Aorta (tissue), 5 donors: ENCODE measurements at regions not wholly inside any gene's neighbourhood (a gene's known extent, or its start where the extent isn't known, plus 50 kb on each side); places are given as distances from the start of the nearest gene placed in this dataset.

Experiments
- ATAC-seq: fragments of 200-7000 bp; cut with Tn5 transposase; one replicate; pipeline ENCODE4 v1.9.1; 2022; ENCODE audit warnings: moderate library complexity; ENCODE audit not compliant: low FRiP score
- DNase-seq, 2 donors: peaks; one replicate each; pipeline ENCODE4 v3.0.0-alpha.2; 2020
- H3K27ac ChIP-seq, 2 donors: one replicate each; pipeline ENCODE4 v1.5.1; 2013; ENCODE audit warnings: low read length in 2 of 2, mild to moderate bottlenecking in 2 of 2, moderate library complexity in 2 of 2, control low read depth in 1 of 2, inconsistent platforms in 1 of 2, low read depth in 1 of 2
- H3K27me3 ChIP-seq, 2 donors: one replicate each; pipeline ENCODE4 v1.6.1; 2013; ENCODE audit warnings: control low read depth in 1 of 2, low read length in 1 of 2, mild to moderate bottlenecking in 1 of 2, moderate library complexity in 1 of 2; ENCODE audit not compliant: insufficient read depth in 2 of 2, control insufficient read depth in 1 of 2
- H3K36me3 ChIP-seq, 2 donors: one replicate each; pipeline ENCODE4 v1.6.1; 2013; ENCODE audit warnings: control low read depth in 1 of 2, low read length in 1 of 2, mild to moderate bottlenecking in 1 of 2; ENCODE audit not compliant: insufficient read depth in 2 of 2, control insufficient read depth in 1 of 2
- H3K4me1 ChIP-seq, 2 donors: one replicate each; pipeline ENCODE4 v1.6.1; 2013; ENCODE audit warnings: low read length in 2 of 2, control low read depth in 1 of 2, mild to moderate bottlenecking in 1 of 2, moderate library complexity in 1 of 2; ENCODE audit not compliant: insufficient read depth in 2 of 2, control insufficient read depth in 1 of 2
- H3K4me3 ChIP-seq, 2 donors: one replicate each; pipeline ENCODE4 v1.5.1; 2013; ENCODE audit warnings: low read length in 2 of 2, control low read depth in 1 of 2, mild to moderate bottlenecking in 1 of 2
- H3K9me3 ChIP-seq: one replicate; pipeline ENCODE4 v1.6.1; 2013; ENCODE audit warnings: mild to moderate bottlenecking, low read length; ENCODE audit not compliant: control insufficient read depth
- WGBS, 2 donors: extraction: QIAGEN DNeasy Blood & Tissue Kit; methylation state at CpG; one replicate each; pipeline ENCODE4 v1.1.7; 2013; 5-methylcytosine and 5-hydroxymethylcytosine counted together
- intact Hi-C, 2 donors: fragments of 100-400 bp; cut with DNase I; formaldehyde crosslinking; loops; one replicate each; pipeline versions ENCODE4 v1.14.2 to v1.15.0; 2022
- donor health status: healthy with polysubstance abuse.
- donor health status: Bipolar disorder and iron deficiency.
- donor health status: DM: no; HTN: no; CAD: no.
- donor health status: DM: no; HTN: no; CAD: no.
- donor health status: DM: yes; HTN: yes; CAD: no.

DNA sequence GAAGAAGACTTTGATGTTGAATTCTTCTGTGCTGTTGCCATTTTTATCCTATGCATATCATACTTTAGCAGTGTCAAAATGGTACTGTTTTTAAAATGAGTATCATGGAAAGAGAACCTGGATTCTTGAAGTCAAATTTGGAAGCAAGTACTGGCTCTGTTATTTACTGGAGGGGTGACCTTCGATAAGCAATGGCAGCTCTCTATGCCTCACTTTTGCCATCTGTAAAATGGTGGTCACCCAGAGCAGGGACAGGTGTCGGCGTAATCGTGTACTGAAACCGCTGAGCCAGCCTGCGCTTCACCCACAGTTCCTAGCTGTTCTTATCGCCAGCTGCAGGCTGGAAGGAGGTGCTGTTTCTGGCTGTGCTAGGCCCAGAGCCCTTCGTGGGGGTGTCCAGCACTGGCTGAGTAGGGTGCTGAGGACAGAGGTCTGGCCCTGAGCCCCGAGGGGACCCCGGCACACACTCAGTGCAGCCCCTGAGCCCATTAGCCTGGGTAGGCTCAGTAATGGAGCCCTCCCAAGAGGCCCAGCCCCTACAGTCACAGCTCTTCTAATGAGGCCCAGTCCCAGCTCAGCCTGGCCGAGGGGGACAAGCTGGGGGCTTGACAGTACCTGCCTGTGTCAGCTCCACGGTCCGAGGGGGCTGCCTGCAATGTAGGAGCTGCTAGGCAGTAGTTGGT lies 183.5 kb downstream of the PHETA1 start:
- no peak for ATAC-seq
- Histone ChIP-seq H3K9me3 (no peaks in the 10 kb centered on the region), H3K27me3 (no peaks in the 10 kb centered on the region), H3K4me1 (no peaks in the 10 kb centered on the region), H3K36me3 (no peaks in the 10 kb centered on the region), H3K4me3 (no peak overlapping the region), H3K27ac (no peak overlapping the region)
- no peak for DNase-seq
- WGBS, 2 donors: 73 to 75% methylated on average over 13 of the region's 13 CpGs
- intact Hi-C loops: no loop called here

DNA sequence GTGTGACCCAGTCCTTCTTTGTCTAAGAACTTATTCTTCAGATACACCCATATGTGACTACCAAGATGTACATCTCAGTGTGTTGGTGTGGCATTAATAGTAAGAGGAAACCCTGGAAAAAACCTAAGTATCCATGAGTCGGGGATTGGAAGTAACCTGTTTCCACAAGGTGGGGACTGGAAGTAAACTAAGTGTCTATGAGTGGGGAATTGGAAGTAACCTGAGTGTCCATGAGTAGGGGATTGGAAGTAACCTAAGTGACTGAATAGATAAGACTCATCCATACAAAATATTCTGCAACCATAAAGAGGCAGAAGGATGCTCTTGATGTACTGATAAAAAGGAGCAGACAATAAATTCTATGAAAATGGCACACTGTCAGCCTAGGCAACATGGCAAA lies 184.7 kb downstream of the PHETA1 start:
- Histone ChIP-seq H3K4me3 (no peak overlapping the region), H3K27ac (no peak overlapping the region), H3K4me1 (no peaks in the 10 kb centered on the region), H3K9me3 (no peaks in the 10 kb centered on the region), H3K36me3 (no peaks in the 10 kb centered on the region), H3K27me3 (no peaks in the 10 kb centered on the region)
- DNase-seq (no peak), ATAC-seq (no peak)
- WGBS, 2 donors: 90 to 100% methylated on average over 1 of the region's 1 CpG
- intact Hi-C loops: no loop called here

DNA sequence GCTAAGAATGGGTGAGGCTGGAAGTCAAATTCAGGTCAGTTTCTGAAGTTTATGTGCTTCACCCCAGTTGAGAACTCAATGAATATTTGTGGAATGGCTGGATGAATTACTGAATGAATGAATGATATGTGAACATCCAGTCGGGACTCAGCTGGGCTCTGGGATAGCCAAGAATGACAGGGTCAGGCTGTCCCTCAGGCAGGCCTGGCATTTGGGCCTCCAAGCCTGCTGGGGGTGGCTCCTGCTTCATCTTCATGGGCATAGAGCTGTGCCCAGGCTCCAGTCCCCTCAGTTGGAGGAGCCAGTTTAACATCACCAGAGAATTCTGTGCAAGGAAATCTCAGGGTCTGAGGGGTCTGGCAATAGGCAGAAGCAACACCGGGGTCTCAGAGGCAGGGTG lies 185.8 kb downstream of the PHETA1 start:
- DNase-seq (no peak), ATAC-seq (no peak)
- Histone ChIP-seq H3K27me3 (no peaks in the 10 kb centered on the region), H3K4me1 (no peaks in the 10 kb centered on the region), H3K4me3 (no peak overlapping the region), H3K9me3 (no peaks in the 10 kb centered on the region), H3K36me3 (no peaks in the 10 kb centered on the region), H3K27ac (no peak overlapping the region)
- 49 to 50% methylated on average over 2 of the region's 2 CpGs for WGBS, 2 donors
- intact Hi-C loops: no loop called here

DNA sequence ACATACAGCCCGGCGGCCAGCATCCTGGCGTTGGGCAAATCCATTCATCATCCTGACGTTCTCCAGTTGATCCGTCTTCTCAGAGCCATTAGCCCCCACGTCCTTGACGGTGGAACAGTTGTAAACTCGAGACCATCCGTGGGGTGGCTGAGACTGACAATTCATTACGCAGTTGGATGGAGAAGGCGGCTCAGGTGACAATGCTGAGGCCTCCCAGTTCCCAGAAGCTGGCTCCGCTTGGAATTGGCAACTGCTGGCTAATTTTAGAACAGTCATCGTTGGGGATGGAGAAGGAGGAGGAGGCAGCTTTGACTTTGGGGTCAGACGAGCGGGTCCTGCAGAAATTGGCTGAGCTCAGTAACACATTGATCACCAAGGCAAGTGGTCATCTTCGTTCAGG lies 186.5 kb downstream of the PHETA1 start:
- Histone ChIP-seq H3K4me3 (no peak overlapping the region), H3K9me3 (no peaks in the 10 kb centered on the region), H3K27ac (no peak overlapping the region), H3K36me3 (no peaks in the 10 kb centered on the region), H3K4me1 (no peaks in the 10 kb centered on the region), H3K27me3 (no peaks in the 10 kb centered on the region)
- DNase-seq (no peak), ATAC-seq (no peak)
- intact Hi-C loops: no loop called here
- 28 to 29% methylated on average over 16 of the region's 16 CpGs for WGBS, 2 donors

DNA sequence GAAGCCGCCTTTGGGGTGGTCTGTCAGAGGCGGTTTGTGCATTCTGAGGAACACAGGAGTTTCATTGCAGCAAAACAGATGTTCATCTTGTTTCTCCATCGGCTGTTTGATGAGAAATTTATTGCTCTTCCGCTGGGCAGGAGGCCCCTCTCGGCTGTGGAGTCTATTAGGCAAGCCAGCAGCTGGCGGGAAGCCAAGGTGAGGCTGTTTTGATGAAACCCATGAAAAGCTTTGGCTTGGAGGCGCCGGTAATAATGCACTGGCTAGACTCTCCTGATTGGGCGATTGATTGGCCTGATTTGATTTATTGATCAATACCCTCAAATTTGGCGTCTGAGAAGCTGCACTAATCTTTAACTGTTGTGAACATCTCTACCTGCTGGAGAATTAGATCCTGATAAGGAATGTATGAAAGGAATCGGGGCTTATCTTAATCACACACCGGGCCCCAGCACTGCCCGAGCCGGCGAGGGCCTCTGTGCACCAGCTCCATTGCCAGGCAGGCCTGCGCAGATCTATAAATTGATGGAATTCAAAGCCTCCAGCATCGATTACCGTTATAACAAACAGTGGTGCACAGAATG lies 187.7 kb downstream of the PHETA1 start:
- 18 to 26% methylated on average over 18 of the region's 18 CpGs for WGBS, 2 donors
- Histone ChIP-seq H3K4me1 (no peaks in the 10 kb centered on the region), H3K27ac (no peak overlapping the region), H3K9me3 (no peaks in the 10 kb centered on the region), H3K27me3 (no peaks in the 10 kb centered on the region), H3K4me3 (no peak overlapping the region), H3K36me3 (no peaks in the 10 kb centered on the region)
- ATAC-seq (no peak), DNase-seq (peak; percentile 77 to 83)
- intact Hi-C loops: no loop called here

- ATAC-seq: no peak
- Histone ChIP-seq H3K4me3 (no peak overlapping the region), H3K27me3 (no peaks in the 10 kb centered on the region), H3K27ac (no peak overlapping the region), H3K36me3 (no peaks in the 10 kb centered on the region), H3K9me3 (no peaks in the 10 kb centered on the region), H3K4me1 (no peaks in the 10 kb centered on the region)
- intact Hi-C loops: no loop called here
- no peak for DNase-seq
- WGBS, 2 donors: 45 to 62% methylated on average over 19 of the region's 19 CpGs
Measured at GRCh38 chr12:111180426-111181142, 188.3 kb downstream of the PHETA1 start.

DNA sequence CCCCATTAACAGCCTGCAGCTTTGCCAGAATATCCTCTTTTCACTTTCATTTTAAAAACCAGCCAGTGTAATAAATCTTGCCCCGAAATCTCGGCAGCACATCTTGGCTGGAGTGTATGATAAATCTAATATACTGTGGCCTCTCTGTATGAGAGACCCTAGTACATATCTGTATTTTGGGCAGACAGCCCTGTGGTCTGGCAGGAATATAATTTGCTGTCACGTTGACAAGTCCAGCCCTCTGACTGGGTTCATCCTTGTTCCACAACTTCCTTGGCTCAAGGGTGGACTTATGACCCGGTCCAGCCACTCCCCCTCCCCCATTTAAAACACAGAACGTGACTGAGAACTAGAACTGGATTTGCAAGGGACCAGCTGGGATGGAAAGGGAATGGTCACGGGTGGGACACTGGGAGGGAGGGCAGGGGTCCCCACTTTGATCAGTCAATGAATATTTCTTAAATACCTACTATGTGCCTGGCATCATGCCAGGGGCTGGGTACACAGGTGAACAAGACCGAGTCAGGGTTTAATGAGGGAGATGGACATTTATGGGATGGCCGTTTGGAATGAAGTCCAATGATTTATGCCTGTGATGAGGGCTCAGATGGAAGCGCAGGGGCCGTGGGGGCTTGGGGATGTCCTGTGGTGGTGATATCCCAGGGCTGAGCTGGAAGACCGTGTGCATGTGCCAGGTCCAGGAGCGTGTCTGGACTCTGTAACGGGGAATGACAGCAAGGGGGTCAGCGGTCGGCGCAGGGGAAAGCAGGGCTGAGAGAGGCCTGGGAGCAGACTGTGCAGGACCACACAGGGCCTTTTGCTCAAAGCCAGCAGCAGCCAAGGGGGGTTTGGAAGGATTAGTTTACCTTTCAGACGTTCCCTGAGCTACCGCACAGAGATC lies 190.5 kb downstream of the PHETA1 start:
- H3K27ac ChIP-seq: no peak overlapping the region
- no peaks in the 10 kb centered on the region for H3K27me3 ChIP-seq
- H3K36me3 ChIP-seq: no peaks in the 10 kb centered on the region
- no peak for DNase-seq
- intact Hi-C loops: no loop called here
- 32 to 37% methylated on average over 18 of the region's 18 CpGs for WGBS, 2 donors
- H3K9me3 ChIP-seq: no peaks in the 10 kb centered on the region
- H3K4me1 ChIP-seq: no peaks in the 10 kb centered on the region
- ATAC-seq: no peak
- no peak overlapping the region for H3K4me3 ChIP-seq

GRCh38 chr12:111175396-111176094 lies 193.3 kb downstream of the PHETA1 start:
- intact Hi-C loops: no loop called here
- no peak for ATAC-seq

More at GRCh38 chr12:111175396-111176094, 193.3 kb downstream of the PHETA1 start:
- Histone ChIP-seq H3K36me3 (no peaks in the 10 kb centered on the region), H3K4me3 (no peak overlapping the region), H3K27ac (no peak overlapping the region), H3K4me1 (no peaks in the 10 kb centered on the region), H3K27me3 (no peaks in the 10 kb centered on the region), H3K9me3 (no peaks in the 10 kb centered on the region)
- 23 to 31% methylated on average over 10 of the region's 10 CpGs for WGBS, 2 donors
- no peak for DNase-seq
